Pancreas (tissue), 10 donors: ENCODE measurements at regions not wholly inside any gene's neighbourhood (a gene's known extent, or its start where the extent isn't known, plus 50 kb on each side); places are given as distances from the start of the nearest gene placed in this dataset.

Experiments
- ATAC-seq, 4 donors: fragments of 200-7000 bp; cut with Tn5 transposase; one replicate each; pipeline versions ENCODE4 v1.8.0 to v1.9.1; 2020; ENCODE audit warnings: mild to moderate bottlenecking in 4 of 4, moderate library complexity in 4 of 4
- DNase-seq, 6 donors: peaks; one replicate each; pipeline ENCODE4 v3.0.0-alpha.2; 2020
- FAIRE-seq: peaks from 2 replicates; lab custom pipeline; 2012; peaks lifted over from hg19 to GRCh38; lab: Jason Lieb, UNC
- H3K27ac ChIP-seq, 4 donors: fragments of 200-600 bp; sonication (generic); 1 replicate in 3 of 4; 2 replicates in 1 of 4; pipeline versions ENCODE4 v1.5.0 to v1.8.0; 2020
- H3K27me3 ChIP-seq, 4 donors: fragments of 200-600 bp; one replicate each; pipeline ENCODE4 v1.8.0; 2021
- H3K36me3 ChIP-seq, 3 donors: fragments of 200-600 bp; sonication (generic) in 1 of 3; one replicate each; pipeline versions ENCODE4 v1.5.0 to v1.8.0; 2020 to 2021
- H3K4me1 ChIP-seq, 3 donors: fragments of 200-600 bp; one replicate each; pipeline ENCODE4 v1.8.0; 2021
- H3K4me3 ChIP-seq, 4 donors: fragments of 200-600 bp; sonication (generic) in 2 of 4; one replicate each; pipeline versions ENCODE4 v1.5.0 to v1.8.0; 2020 to 2021
- H3K9me3 ChIP-seq, 4 donors: fragments of 200-600 bp; one replicate each; pipeline ENCODE4 v1.8.0; 2021
- CTCF ChIP-seq, 4 donors: fragments of 200-600 bp; sonication (generic) in 3 of 4; IDR thresholded peaks; one replicate each; pipeline versions ENCODE4 v1.5.0 to v1.8.0; 2021; ENCODE audit warnings: antibody characterized with exemption in 4 of 4
- WGBS, 2 donors: extraction: QIAGEN DNeasy Blood & Tissue Kit; methylation state at CpG; one replicate each; pipeline ENCODE4 v1.1.7; 2013; 5-methylcytosine and 5-hydroxymethylcytosine counted together
- intact Hi-C, 3 donors: fragments of 100-400 bp; cut with DNase I; formaldehyde crosslinking; loops; one replicate each; pipeline versions ENCODE4 v1.11.1 to v1.14.2; 2022
- donor health status: healthy with polysubstance abuse.
- donor health status: DM: no; HTN: no; CAD: no; lungs with moderate emphysema.
- donor health status: DM: no; HTN: no; CAD: no.
- donor health status: control.
- donor health status: control.
- donor health status: Bipolar disorder and iron deficiency.
- donor health status: DM: yes; HTN: yes; CAD: no.
- donor health status: DM: no; HTN: no; CAD: no.
- donor health status: DM: no; HTN: no; CAD: no.
- donor health status: DM: yes; HTN: yes; CAD: no.

GRCh38 chr3:43963208-43963607 lies 272.5 kb downstream of the ABHD5 start:
- no peaks in the 10 kb centered on the region for H3K9me3 ChIP-seq
- H3K27ac ChIP-seq, result no peak overlapping the region
- no peak overlapping the region for H3K4me3 ChIP-seq
- FAIRE-seq (no peak), ATAC-seq (no peak), DNase-seq (no peak)
- no peak for TF ChIP-seq CTCF (IDR thresholded peaks at IDR 0.05)
- intact Hi-C loops, result no loop called here
- H3K27me3 ChIP-seq, result no peaks in the 10 kb centered on the region
- H3K36me3 ChIP-seq, result no peaks in the 10 kb centered on the region
- 70 to 74% methylated on average over 5 of the region's 5 CpGs for WGBS, 2 donors
- H3K4me1 ChIP-seq, result no peaks in the 10 kb centered on the region

DNA sequence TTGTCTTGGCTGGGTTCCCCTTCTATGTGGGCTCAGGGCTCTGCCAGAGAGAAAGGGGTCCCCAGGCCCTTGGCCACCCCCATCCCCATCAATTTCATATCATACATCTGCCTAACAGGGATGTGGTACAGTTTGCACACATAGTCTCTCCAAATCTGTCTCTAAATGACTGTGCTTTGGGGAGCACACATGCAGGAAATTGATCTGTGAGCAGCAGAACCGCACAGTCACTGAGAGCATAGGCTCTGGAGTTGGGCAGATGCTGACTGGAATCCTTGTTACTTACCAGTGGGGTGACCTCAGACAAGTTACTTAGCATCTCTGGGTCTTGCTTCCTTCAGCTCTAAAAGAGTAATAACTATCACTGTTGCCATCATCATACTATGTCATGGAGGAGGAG lies 273.9 kb downstream of the ABHD5 start:
- no peak for TF ChIP-seq CTCF (IDR thresholded peaks at IDR 0.05)
- no peak for ATAC-seq
- WGBS, 2 donors, result 47 to 64% methylated on average over 1 of the region's 1 CpG

DNA sequence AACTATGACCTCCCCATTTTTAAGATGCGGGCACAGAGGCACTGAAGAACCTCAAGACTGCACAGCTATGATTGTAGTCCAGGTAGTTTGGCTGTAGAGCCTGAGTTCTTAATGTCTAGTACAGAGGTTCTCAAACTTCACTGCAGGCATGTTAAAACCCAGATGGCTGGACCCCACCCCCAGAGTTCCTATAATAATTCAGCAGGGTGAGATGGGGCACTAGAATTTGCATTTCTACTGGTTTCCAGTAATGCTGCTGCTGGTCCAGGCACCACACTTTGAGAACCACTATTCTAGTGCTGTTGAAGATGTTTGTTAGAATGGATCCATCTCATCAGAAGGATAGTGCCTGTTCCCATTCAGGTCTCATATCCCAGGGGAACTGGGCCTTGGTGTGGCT lies 274.9 kb downstream of the ABHD5 start:
- H3K4me3 ChIP-seq, result no peak overlapping the region
- TF ChIP-seq CTCF (IDR thresholded peaks at IDR 0.05), result no peak
- no peaks in the 10 kb centered on the region for H3K27me3 ChIP-seq
- intact Hi-C loops, result no loop called here
- FAIRE-seq (no peak), DNase-seq (no peak), ATAC-seq (no peak)
- H3K4me1 ChIP-seq, result no peaks in the 10 kb centered on the region
- H3K27ac ChIP-seq, result no peak overlapping the region
- WGBS, 2 donors, result 73 to 74% methylated on average over 1 of the region's 1 CpG
- no peaks in the 10 kb centered on the region for H3K9me3 ChIP-seq
- no peaks in the 10 kb centered on the region for H3K36me3 ChIP-seq

More for the DNA sequence above, 273.9 kb downstream of the ABHD5 start:
- intact Hi-C loops, result no loop called here
- Histone ChIP-seq H3K4me3 (no peak overlapping the region), H3K27ac (no peak overlapping the region), H3K4me1 (no peaks in the 10 kb centered on the region), H3K27me3 (no peaks in the 10 kb centered on the region), H3K36me3 (no peaks in the 10 kb centered on the region), H3K9me3 (no peaks in the 10 kb centered on the region)
- FAIRE-seq, result no peak
- no peak for DNase-seq

DNA sequence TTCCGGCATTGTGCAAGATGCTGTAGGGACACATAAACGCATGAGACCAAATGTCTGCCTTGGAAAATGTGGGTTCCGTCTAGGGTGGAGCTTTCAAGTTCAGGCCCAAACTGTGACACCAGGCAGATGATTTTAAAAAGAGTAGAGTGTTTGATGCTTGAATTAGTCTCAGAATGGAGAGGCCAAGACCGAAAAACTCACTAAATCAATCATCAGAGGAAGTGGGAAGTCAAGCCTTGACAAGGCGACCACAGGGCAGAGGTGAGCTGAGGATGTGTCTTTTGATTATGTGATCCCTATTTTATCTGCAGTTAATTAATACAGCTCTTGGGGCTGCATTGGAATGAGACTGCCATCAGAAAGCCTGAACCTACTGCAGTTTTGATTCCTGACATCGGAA lies 275.4 kb downstream of the ABHD5 start:
- no peaks in the 10 kb centered on the region for H3K36me3 ChIP-seq
- no peak overlapping the region for H3K27ac ChIP-seq
- no peaks in the 10 kb centered on the region for H3K27me3 ChIP-seq
- DNase-seq (no peak), FAIRE-seq (no peak), ATAC-seq (no peak)
- intact Hi-C loops, result no loop called here
- no peaks in the 10 kb centered on the region for H3K4me1 ChIP-seq
- no peak for TF ChIP-seq CTCF (IDR thresholded peaks at IDR 0.05)
- H3K4me3 ChIP-seq, result no peak overlapping the region
- 76 to 82% methylated on average over 6 of the region's 6 CpGs for WGBS, 2 donors
- no peaks in the 10 kb centered on the region for H3K9me3 ChIP-seq

DNA sequence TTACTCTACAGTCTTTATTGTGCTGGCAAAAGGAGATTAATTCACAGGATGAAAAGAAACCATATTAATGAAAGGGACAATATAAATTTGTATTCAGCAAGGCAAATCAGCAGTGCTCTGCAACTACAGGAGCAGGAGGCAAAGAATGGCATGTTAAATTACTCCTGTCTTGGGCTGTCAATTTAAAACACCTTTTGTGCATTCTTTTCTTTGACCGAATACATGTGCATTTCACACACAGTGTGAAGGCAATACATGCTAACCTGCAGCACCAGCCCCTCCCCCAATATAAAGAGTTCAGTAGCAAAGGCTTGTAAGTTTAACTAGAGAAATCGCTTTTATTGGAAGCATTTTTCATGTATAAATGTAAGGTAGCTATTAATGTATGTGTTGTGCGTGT lies 275.2 kb upstream of the TOPAZ1 start:
- no peaks in the 10 kb centered on the region for H3K27me3 ChIP-seq
- WGBS, 2 donors, result 74 to 76% methylated on average over 3 of the region's 3 CpGs
- no peak overlapping the region for H3K27ac ChIP-seq
- H3K4me1 ChIP-seq, result no peaks in the 10 kb centered on the region
- intact Hi-C loops, result no loop called here
- FAIRE-seq (no peak), ATAC-seq (no peak), DNase-seq (no peak)
- H3K4me3 ChIP-seq, result no peak overlapping the region
- no peak for TF ChIP-seq CTCF (IDR thresholded peaks at IDR 0.05)
- no peaks in the 10 kb centered on the region for H3K9me3 ChIP-seq
- H3K36me3 ChIP-seq, result no peaks in the 10 kb centered on the region
